ENCODE measurements at regions not wholly inside any gene's neighbourhood (a gene's known extent, or its start where the extent isn't known, plus 50 kb on each side); places are given as distances from the start of the nearest gene placed in this dataset.

DNA sequence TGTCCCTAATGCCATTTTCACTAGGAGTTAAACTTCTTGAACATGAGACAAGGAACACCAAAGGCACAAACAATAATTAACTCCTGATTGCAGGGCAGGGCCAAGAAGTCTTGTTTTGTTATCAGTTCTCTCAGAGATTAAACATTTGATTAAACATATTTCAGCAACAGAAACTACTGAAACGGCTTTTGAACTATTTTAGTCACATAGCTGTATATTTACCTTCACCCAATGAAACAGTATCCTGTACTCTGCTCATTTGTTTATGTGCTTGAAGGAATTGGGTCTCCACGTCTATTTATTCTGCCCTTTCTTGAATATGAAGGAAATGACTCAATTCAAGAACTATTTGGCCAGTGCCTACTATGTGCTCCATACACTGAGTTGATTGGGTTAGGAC lies 51.3 kb upstream of the PTCSC3 start:
- BruUV-seq (replicated peaks), result no TSS peak
- Mint-ChIP-seq H3K27me3 (ENCODE audit: insufficient read depth, unreplicated experiment) (no peaks in the 10 kb centered on the region), H3K4me1 (ENCODE audit: low read depth, unreplicated experiment) (peaks cover 12% of the 10 kb centered on the region), H3K4me3 (ENCODE audit: unreplicated experiment) (no peak overlapping the region), H3K36me3 (ENCODE audit: insufficient read depth, unreplicated experiment) (no peaks in the 10 kb centered on the region), H3K9me3 (ENCODE audit: unreplicated experiment) (no peaks in the 10 kb centered on the region), H3K27ac (ENCODE audit: unreplicated experiment) (peak overlapping the region; percentile 64)
- intact Hi-C loops (cut with micrococcal nuclease; ENCODE audit: unreplicated experiment), result loop anchor here (1.0 kb wide), 2 partner anchors 13 to 92 kb away; partner anchors contain the start of gene MBIP
- H3K4me3 ChIP-seq (ENCODE audit: low read depth, low read length), result no peak overlapping the region
- peak; percentile 10 to 46 for DNase-seq
- ChIA-PET CTCF (no interaction called here), POLR2A (no interaction called here)
- no peaks in the 10 kb centered on the region for H3K36me3 ChIP-seq (ENCODE audit: control insufficient read depth, insufficient read depth, low read length)
- H3K9me3 ChIP-seq, result no peaks in the 10 kb centered on the region
- H3K4me1 ChIP-seq, result peaks cover 22% of the 10 kb centered on the region
- TF ChIP-seq, protein P1, sequence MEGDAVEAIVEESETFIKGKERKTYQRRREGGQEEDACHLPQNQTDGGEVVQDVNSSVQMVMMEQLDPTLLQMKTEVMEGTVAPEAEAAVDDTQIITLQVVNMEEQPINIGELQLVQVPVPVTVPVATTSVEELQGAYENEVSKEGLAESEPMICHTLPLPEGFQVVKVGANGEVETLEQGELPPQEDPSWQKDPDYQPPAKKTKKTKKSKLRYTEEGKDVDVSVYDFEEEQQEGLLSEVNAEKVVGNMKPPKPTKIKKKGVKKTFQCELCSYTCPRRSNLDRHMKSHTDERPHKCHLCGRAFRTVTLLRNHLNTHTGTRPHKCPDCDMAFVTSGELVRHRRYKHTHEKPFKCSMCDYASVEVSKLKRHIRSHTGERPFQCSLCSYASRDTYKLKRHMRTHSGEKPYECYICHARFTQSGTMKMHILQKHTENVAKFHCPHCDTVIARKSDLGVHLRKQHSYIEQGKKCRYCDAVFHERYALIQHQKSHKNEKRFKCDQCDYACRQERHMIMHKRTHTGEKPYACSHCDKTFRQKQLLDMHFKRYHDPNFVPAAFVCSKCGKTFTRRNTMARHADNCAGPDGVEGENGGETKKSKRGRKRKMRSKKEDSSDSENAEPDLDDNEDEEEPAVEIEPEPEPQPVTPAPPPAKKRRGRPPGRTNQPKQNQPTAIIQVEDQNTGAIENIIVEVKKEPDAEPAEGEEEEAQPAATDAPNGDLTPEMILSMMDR (IDR thresholded peaks at IDR 0.05; ENCODE audit: insufficient read depth in 1 of 2, low read depth in 1 of 2, low read length in 1 of 2, severe bottlenecking in 1 of 2, unreplicated experiment in 1 of 2), result no peak
- no peaks in the 10 kb centered on the region; the same call in 1 of the 2 replicates for H3K27me3 ChIP-seq (replicated peaks; ENCODE audit: control insufficient read depth, insufficient read depth, low read length)

DNA sequence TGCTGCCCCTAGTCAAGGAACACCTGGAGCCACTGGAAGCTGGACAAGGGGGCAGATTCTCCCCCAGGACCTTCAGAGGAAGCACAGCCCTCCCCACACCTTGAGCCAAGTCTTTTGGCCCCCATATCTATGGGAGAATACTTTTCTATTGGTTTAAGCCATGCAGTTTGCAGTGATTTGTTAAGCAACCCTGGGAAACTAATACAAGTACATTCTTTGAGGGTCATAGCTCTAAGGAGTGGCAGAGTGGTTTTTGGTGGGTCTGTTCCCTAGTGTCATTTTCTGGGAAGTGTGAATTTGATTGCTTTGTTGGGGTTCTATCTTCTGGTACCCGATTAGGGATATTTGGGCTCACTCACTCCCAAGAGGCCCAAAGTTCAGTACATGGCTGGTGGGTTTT lies 50.8 kb upstream of the PTCSC3 start:
- no peak for DNase-seq
- intact Hi-C loops (cut with micrococcal nuclease; ENCODE audit: unreplicated experiment), result loop anchor here (1.0 kb wide), 1 partner anchor 93 kb away; the partner anchor contains the start of gene MBIP
- no peaks in the 10 kb centered on the region for H3K9me3 Mint-ChIP-seq (ENCODE audit: unreplicated experiment)
- H3K4me3 ChIP-seq (ENCODE audit: low read depth, low read length), result no peak overlapping the region
- H3K9me3 ChIP-seq, result no peaks in the 10 kb centered on the region
- H3K27me3 ChIP-seq (replicated peaks; ENCODE audit: control insufficient read depth, insufficient read depth, low read length), result no peaks in the 10 kb centered on the region; the same call in 1 of the 2 replicates
- peaks cover 22% of the 10 kb centered on the region for H3K4me1 ChIP-seq
- H3K27ac Mint-ChIP-seq (ENCODE audit: unreplicated experiment), result no peak overlapping the region
- TF ChIP-seq, protein P1 (IDR thresholded peaks at IDR 0.05; ENCODE audit: insufficient read depth in 1 of 2, low read depth in 1 of 2, low read length in 1 of 2, severe bottlenecking in 1 of 2, unreplicated experiment in 1 of 2), result no peak
- peaks cover 12% of the 10 kb centered on the region for H3K4me1 Mint-ChIP-seq (ENCODE audit: low read depth, unreplicated experiment)
- no peak overlapping the region for H3K4me3 Mint-ChIP-seq (ENCODE audit: unreplicated experiment)
- ChIA-PET POLR2A (no interaction called here), CTCF (no interaction called here)
- no peaks in the 10 kb centered on the region for H3K36me3 Mint-ChIP-seq (ENCODE audit: insufficient read depth, unreplicated experiment)
- no peaks in the 10 kb centered on the region for H3K27me3 Mint-ChIP-seq (ENCODE audit: insufficient read depth, unreplicated experiment)
- no TSS peak for BruUV-seq (replicated peaks)
- no peaks in the 10 kb centered on the region for H3K36me3 ChIP-seq (ENCODE audit: control insufficient read depth, insufficient read depth, low read length)
